ENCODE measurements at regions not wholly inside any gene's neighbourhood (a gene's known extent, or its start where the extent isn't known, plus 50 kb on each side); places are given as distances from the start of the nearest gene placed in this dataset.
"Not testable (repeated sequence)": the region's sequence is repeated elsewhere in the genome, so short reads cannot be mapped to it uniquely, and the experiment has no call there.

GRCh38 chr22:12815397-12816036, 2712.5 kb upstream of the OR11H1 start:
- H3K36me3 Mint-ChIP-seq (ENCODE audit: low read depth); H3K27ac ChIP-seq (ENCODE audit: low read depth in 1 of 2, low read length in 2 of 2); H3K4me3 ChIP-seq (ENCODE audit: low read length); H3K27ac Mint-ChIP-seq; intact Hi-C loops (cut with DNase I, micrococcal nuclease); H3K36me3 ChIP-seq (ENCODE audit: insufficient read depth, low read length); ATAC-seq (ENCODE audit: poor library complexity); H3K4me1 ChIP-seq (ENCODE audit: insufficient read depth, low read length); H3K27me3 ChIP-seq (ENCODE audit: control insufficient read depth in 1 of 2, insufficient read depth in 2 of 2, low read length in 2 of 2); H3K9me3 Mint-ChIP-seq; POLR2A ChIA-PET; CTCF ChIA-PET; H3K4me1 Mint-ChIP-seq (ENCODE audit: low read depth); H3K4me3 Mint-ChIP-seq; H3K27me3 Mint-ChIP-seq: not testable (repeated sequence)
- DNase-seq: peak in 1 of 14 experiments; percentile 0
- H3K9me3 ChIP-seq (ENCODE audit: control insufficient read depth in 1 of 2, insufficient read depth in 1 of 2, low read length in 2 of 2): peaks cover 0 to 11% of the 10 kb centered on the region in 2 experiments
